GM23338 (cell line): ENCODE measurements at regions not wholly inside any gene's neighbourhood (a gene's known extent, or its start where the extent isn't known, plus 50 kb on each side); places are given as distances from the start of the nearest gene placed in this dataset.

Experiments
- CTCF ChIP-seq, 2 experiments: fragments of 200-600 bp in 1 of 2; sonication (generic) in 1 of 2; conservative IDR thresholded peaks; 2 replicates each; pipeline versions ENCODE4 v1.5.1 to v1.6.1; 2016 to 2017; ENCODE audit warnings: antibody characterized with exemption in 2 of 2, low read depth in 2 of 2, mild to moderate bottlenecking in 2 of 2, moderate library complexity in 1 of 2
- EZH2 ChIP-seq: fragments of 200-600 bp; sonication (generic); IDR thresholded peaks from one replicate; pipeline ENCODE4 v1.8.0; 2017; ENCODE audit warnings: antibody characterized with exemption, mild to moderate bottlenecking, low read depth; ENCODE audit not compliant: unreplicated experiment
- REST ChIP-seq: IDR thresholded peaks from one replicate; pipeline ENCODE4 v1.6.1; 2018; ENCODE audit warnings: antibody characterized with exemption; ENCODE audit not compliant: unreplicated experiment

GRCh38 chr18:78480262-78481054 lies 499.2 kb upstream of the SALL3 start:
- TF ChIP-seq CTCF (conservative IDR thresholded peaks at IDR 0.05; ENCODE audit: low read depth in 2 of 2), result no peak
- no peak for TF ChIP-seq REST
- no peak for TF ChIP-seq EZH2
